ENCODE measurements at regions not wholly inside any gene's neighbourhood (a gene's known extent, or its start where the extent isn't known, plus 50 kb on each side); places are given as distances from the start of the nearest gene placed in this dataset.

GRCh38 chr14:100657780-100658179, 68.9 kb upstream of the DLK1 start:
- no peak for DNase-seq (ENCODE audit: extremely low read depth in 1 of 11, low read depth in 9 of 11, low spot score in 4 of 11)

- no peak for DNase-seq (ENCODE audit: extremely low read depth in 1 of 11, low read depth in 9 of 11, low spot score in 4 of 11)
Observed at GRCh38 chr14:100658181-100658886, 68.4 kb upstream of the DLK1 start.

GRCh38 chr14:100659345-100660001, 67.2 kb upstream of the DLK1 start:
- DNase-seq (ENCODE audit: extremely low read depth in 1 of 11, low read depth in 9 of 11, low spot score in 4 of 11) = no peak

GRCh38 chr14:100660498-100660881, 66.2 kb upstream of the DLK1 start:
- DNase-seq (ENCODE audit: extremely low read depth in 1 of 11, low read depth in 9 of 11, low spot score in 4 of 11) = no peak

- DNase-seq (ENCODE audit: extremely low read depth in 1 of 11, low read depth in 9 of 11, low spot score in 4 of 11) = no peak
Observed at GRCh38 chr14:100660882-100661635, 65.6 kb upstream of the DLK1 start.

- peak in 2 of 11 donors; percentile 76 to 81 for DNase-seq (ENCODE audit: extremely low read depth in 1 of 11, low read depth in 9 of 11, low spot score in 4 of 11)
Observed at GRCh38 chr14:100662879-100663760, 63.6 kb upstream of the DLK1 start.

- DNase-seq (ENCODE audit: extremely low read depth in 1 of 11, low read depth in 9 of 11, low spot score in 4 of 11) = no peak
Observed at GRCh38 chr14:100663761-100664052, 63.0 kb upstream of the DLK1 start.

GRCh38 chr14:100664231-100664630, 62.5 kb upstream of the DLK1 start:
- no peak for DNase-seq (ENCODE audit: extremely low read depth in 1 of 11, low read depth in 9 of 11, low spot score in 4 of 11)

- no peak for DNase-seq (ENCODE audit: extremely low read depth in 1 of 11, low read depth in 9 of 11, low spot score in 4 of 11)
Observed at GRCh38 chr14:100664841-100665510, 61.7 kb upstream of the DLK1 start.

GRCh38 chr14:100665511-100666032, 61.1 kb upstream of the DLK1 start:
- DNase-seq (ENCODE audit: extremely low read depth in 1 of 11, low read depth in 9 of 11, low spot score in 4 of 11) = no peak

GRCh38 chr14:100666403-100666802, 60.3 kb upstream of the DLK1 start:
- DNase-seq (ENCODE audit: extremely low read depth in 1 of 11, low read depth in 9 of 11, low spot score in 4 of 11) = no peak

GRCh38 chr14:100666851-100667250, 59.8 kb upstream of the DLK1 start:
- no peak for DNase-seq (ENCODE audit: extremely low read depth in 1 of 11, low read depth in 9 of 11, low spot score in 4 of 11)

GRCh38 chr14:100667656-100668055, 59.0 kb upstream of the DLK1 start:
- no peak for DNase-seq (ENCODE audit: extremely low read depth in 1 of 11, low read depth in 9 of 11, low spot score in 4 of 11)

- no peak for DNase-seq (ENCODE audit: extremely low read depth in 1 of 11, low read depth in 9 of 11, low spot score in 4 of 11)
Observed at GRCh38 chr14:100668352-100668751, 58.3 kb upstream of the DLK1 start.

GRCh38 chr14:100669011-100669412, 57.7 kb upstream of the DLK1 start:
- DNase-seq (ENCODE audit: extremely low read depth in 1 of 11, low read depth in 9 of 11, low spot score in 4 of 11) = no peak

- DNase-seq (ENCODE audit: extremely low read depth in 1 of 11, low read depth in 9 of 11, low spot score in 4 of 11) = no peak
Observed at GRCh38 chr14:100669468-100669867, 57.2 kb upstream of the DLK1 start.

- no peak for DNase-seq (ENCODE audit: extremely low read depth in 1 of 11, low read depth in 9 of 11, low spot score in 4 of 11)
Observed at GRCh38 chr14:100670017-100670752, 56.5 kb upstream of the DLK1 start.

- DNase-seq (ENCODE audit: extremely low read depth in 1 of 11, low read depth in 9 of 11, low spot score in 4 of 11) = no peak
Observed at GRCh38 chr14:100670753-100671049, 56.0 kb upstream of the DLK1 start.
